IMR-90 (cell line): ENCODE measurements at regions not wholly inside any gene's neighbourhood (a gene's known extent, or its start where the extent isn't known, plus 50 kb on each side); places are given as distances from the start of the nearest gene placed in this dataset.

Source experiments
- ATAC-seq: fragments of 200-7000 bp; cut with Tn5 transposase; 2 replicates; pipeline ENCODE4 v1.9.1; 2020; ENCODE audit warnings: low read depth, mild to moderate bottlenecking, moderate library complexity
- BruUV-seq: library from RNA; stranded (reverse); fragments of 400-500 nt; replicated peaks from 2 replicates; lab custom pipeline; 2021; lab: Mats Ljungman, UMichigan
- CTCF ChIA-PET: fragments of 300-600 bp; formaldehyde crosslinking; extraction: SDS; loops from one replicate; lab custom pipeline; 2021; ENCODE audit warnings: antibody characterized with exemption; lab: Yijun Ruan, JAX
- POLR2A ChIA-PET: fragments of 300-600 bp; sonication (Branson Sonifier 250); formaldehyde crosslinking; loops from one replicate; lab custom pipeline; 2022; ENCODE audit warnings: antibody characterized with exemption; ENCODE audit not compliant: unreplicated experiment; lab: Charles Lee
- DNase-seq: peaks from one replicate; pipeline ENCODE4 v3.0.0; 2013
- H2AFZ ChIP-seq: replicated peaks from 2 replicates; pipeline ENCODE3; 2013; ENCODE audit warnings: low read length, mild to moderate bottlenecking; ENCODE audit not compliant: poor library complexity
- H2AK5ac ChIP-seq: 2 replicates; pipeline ENCODE4 v1.6.1; 2013; ENCODE audit warnings: low read depth, low read length, inconsistent platforms
- H2AK9ac ChIP-seq: replicated peaks from 2 replicates; pipeline ENCODE3; 2013; ENCODE audit warnings: mild to moderate bottlenecking, low read depth, low read length, moderate library complexity; ENCODE audit not compliant: poor library complexity
- H2BK120ac ChIP-seq: 2 replicates; pipeline ENCODE4 v1.6.1; 2013; ENCODE audit warnings: low read depth, low read length, inconsistent platforms
- H2BK15ac ChIP-seq: 3 replicates; pipeline ENCODE4 v1.6.1; 2013; ENCODE audit warnings: low read depth, low read length, inconsistent platforms
- H2BK20ac ChIP-seq: 2 replicates; pipeline ENCODE4 v1.6.1; 2013; ENCODE audit warnings: low read depth, mild to moderate bottlenecking, inconsistent platforms, low read length, moderate library complexity
- H2BK5ac ChIP-seq: 2 replicates; pipeline ENCODE4 v1.6.1; 2013; ENCODE audit warnings: mild to moderate bottlenecking, low read depth, low read length, inconsistent platforms; ENCODE audit not compliant: poor library complexity, severe bottlenecking
- H3K14ac ChIP-seq: replicated peaks from 2 replicates; pipeline ENCODE4 v1.6.1; 2013; ENCODE audit warnings: low read depth, low read length, inconsistent platforms
- H3K18ac ChIP-seq: 2 replicates; pipeline ENCODE4 v1.6.1; 2013; ENCODE audit warnings: low read depth, low read length, control low read depth
- H3K23ac ChIP-seq: 2 replicates; pipeline ENCODE4 v1.6.1; 2013; ENCODE audit warnings: low read depth, low read length, inconsistent platforms
- H3K27ac ChIP-seq: 2 replicates; pipeline ENCODE4 v1.5.1; 2013; ENCODE audit warnings: mild to moderate bottlenecking, control low read depth, low read length; ENCODE audit not compliant: insufficient read depth
- H3K27me3 ChIP-seq: 2 replicates; pipeline ENCODE4 v1.6.1; 2013; ENCODE audit warnings: low read length; ENCODE audit not compliant: control insufficient read depth, insufficient read depth
- H3K36me3 ChIP-seq: 2 replicates; pipeline ENCODE4 v1.6.1; 2013; ENCODE audit warnings: low read length, mixed read lengths; ENCODE audit not compliant: control insufficient read depth, insufficient read depth
- H3K4ac ChIP-seq: 2 replicates; pipeline ENCODE4 v1.6.1; 2013; ENCODE audit warnings: low read depth, low read length, inconsistent platforms
- H3K4me1 ChIP-seq: 2 replicates; pipeline ENCODE4 v1.6.1; 2013; ENCODE audit warnings: low read length, mixed read lengths; ENCODE audit not compliant: control insufficient read depth, insufficient read depth
- H3K4me2 ChIP-seq: 2 replicates; pipeline ENCODE4 v1.6.1; 2013; ENCODE audit warnings: low read depth, mild to moderate bottlenecking, control low read depth, low read length, moderate library complexity
- H3K4me3 ChIP-seq: 2 replicates; pipeline ENCODE4 v1.5.1; 2013; ENCODE audit warnings: low read depth, mild to moderate bottlenecking, control low read depth, low read length, moderate library complexity; ENCODE audit not compliant: insufficient read depth
- H3K56ac ChIP-seq: 2 replicates; pipeline ENCODE4 v1.6.1; 2013; ENCODE audit warnings: low read length, inconsistent platforms; ENCODE audit not compliant: insufficient read depth; ENCODE audit errors: extremely low read depth
- H3K79me1 ChIP-seq, 2 experiments: 2 replicates each; pipeline ENCODE4 v1.6.1; 2013; ENCODE audit warnings: low read length in 2 of 2, inconsistent platforms in 1 of 2, low read depth in 1 of 2
- H3K9ac ChIP-seq: 2 replicates; pipeline ENCODE4 v1.6.1; 2013; ENCODE audit warnings: low read depth, low read length, control low read depth
- H3K9me1 ChIP-seq: 2 replicates; pipeline ENCODE4 v1.6.1; 2013; ENCODE audit warnings: low read length, inconsistent platforms; ENCODE audit not compliant: insufficient read depth
- H3K9me3 ChIP-seq: 2 replicates; pipeline ENCODE4 v1.6.1; 2013; ENCODE audit warnings: low read length; ENCODE audit not compliant: control insufficient read depth, insufficient read depth
- H4K20me1 ChIP-seq: 2 replicates; pipeline ENCODE4 v1.6.1; 2013; ENCODE audit warnings: low read length, inconsistent platforms; ENCODE audit not compliant: insufficient read depth
- H4K5ac ChIP-seq: 2 replicates; pipeline ENCODE4 v1.6.1; 2013; ENCODE audit warnings: mild to moderate bottlenecking, low read depth, low read length, control low read depth
- H4K8ac ChIP-seq, 2 experiments: 2 replicates each; pipeline ENCODE4 v1.6.1; 2013; ENCODE audit warnings: low read depth in 2 of 2, low read length in 2 of 2, control low read depth in 1 of 2, inconsistent platforms in 1 of 2
- H4K91ac ChIP-seq: 2 replicates; pipeline ENCODE4 v1.6.1; 2013; ENCODE audit warnings: low read depth, low read length, inconsistent platforms; ENCODE audit not compliant: insufficient read depth
- BHLHE40 ChIP-seq: fragments of 150-350 bp; IDR thresholded peaks from 2 replicates; pipeline ENCODE4 v1.6.1; 2016; ENCODE audit warnings: mild to moderate bottlenecking, low read depth, low read length
- CEBPB ChIP-seq: IDR thresholded peaks from 2 replicates; pipeline ENCODE4 v1.6.1; 2012; ENCODE audit warnings: low read depth, low read length, improper control_type of control experiment
- CHD1 ChIP-seq: IDR thresholded peaks from 2 replicates; pipeline ENCODE4 v1.6.1; 2012; ENCODE audit warnings: low read depth, low read length, improper control_type of control experiment
- CTCF ChIP-seq: conservative IDR thresholded peaks from 2 replicates; pipeline ENCODE4 v1.5.1; 2012; ENCODE audit warnings: mild to moderate bottlenecking, low read depth, low read length, improper control_type of control experiment
- FOS ChIP-seq: fragments of 150-350 bp; IDR thresholded peaks from 2 replicates; pipeline ENCODE4 v1.6.1; 2016; ENCODE audit warnings: low read depth, low read length
- MAFK ChIP-seq: IDR thresholded peaks from 2 replicates; pipeline ENCODE4 v1.6.1; 2012; ENCODE audit warnings: low read depth, low read length, improper control_type of control experiment
- MXI1 ChIP-seq: IDR thresholded peaks from 2 replicates; pipeline ENCODE4 v1.6.1; 2012; ENCODE audit warnings: low read depth, mild to moderate bottlenecking, low read length, moderate library complexity, borderline replicate concordance
- POLR2A ChIP-seq: IDR thresholded peaks from 2 replicates; pipeline ENCODE4 v1.6.1; 2012; ENCODE audit warnings: mild to moderate bottlenecking, low read depth, low read length
- RAD21 ChIP-seq: IDR thresholded peaks from 2 replicates; pipeline ENCODE4 v1.6.1; 2012; ENCODE audit warnings: low read length, improper control_type of control experiment
- RCOR1 ChIP-seq: IDR thresholded peaks from 2 replicates; pipeline ENCODE4 v1.6.1; 2012; ENCODE audit warnings: mild to moderate bottlenecking, low read length, improper control_type of control experiment; ENCODE audit not compliant: insufficient replicate concordance
- RFX5 ChIP-seq: IDR thresholded peaks from 2 replicates; pipeline ENCODE4 v1.8.0; 2012; ENCODE audit warnings: low read depth, mild to moderate bottlenecking, low read length, moderate library complexity
- SMC3 ChIP-seq: fragments of 150-350 bp; IDR thresholded peaks from 2 replicates; pipeline ENCODE4 v1.6.1; 2016; ENCODE audit warnings: low read depth, mild to moderate bottlenecking, antibody characterized with exemption, low read length, moderate library complexity
- WGBS, 2 experiments: methylation state at CpG; one replicate each; pipeline versions ENCODE4 v1.1.5 to v1.1.7; 2013; ENCODE audit warnings: missing lambda C conversion rate in 2 of 2; ENCODE audit not compliant: insufficient read length in 1 of 2; ENCODE audit errors: extremely low coverage in 2 of 2; 5-methylcytosine and 5-hydroxymethylcytosine counted together
- dilution Hi-C: fragments of 300-500 bp; cut with HindIII; formaldehyde crosslinking; loops from one replicate; pipeline ENCODE4 v1.14.3; 2018; ENCODE audit warnings: low sequenced_read_pairs; ENCODE audit not compliant: unreplicated experiment
- in situ Hi-C: fragments of 300-500 bp; cut with MboI; formaldehyde crosslinking; loops from 3 replicates; pipeline ENCODE4 v1.14.3; 2019; ENCODE audit warnings: low sequenced_read_pairs, inconsistent platforms, mixed read lengths
- intact Hi-C: fragments of 100-400 bp; cut with micrococcal nuclease; formaldehyde crosslinking; loops from 2 replicates; pipeline ENCODE4 v1.10.0; 2022
- TF ChIP-seq, protein P1 (sequence below): fragments of 150-350 bp; IDR thresholded peaks from 2 replicates; pipeline ENCODE4 v1.6.1; 2016; ENCODE audit warnings: low read depth, mild to moderate bottlenecking, low read length, moderate library complexity, borderline replicate concordance
- TF ChIP-seq, protein P2 (sequence below): fragments of 150-350 bp; IDR thresholded peaks from 2 replicates; pipeline ENCODE4 v1.6.1; 2017; ENCODE audit warnings: mild to moderate bottlenecking, antibody characterized with exemption, low read length, low read depth

DNA sequence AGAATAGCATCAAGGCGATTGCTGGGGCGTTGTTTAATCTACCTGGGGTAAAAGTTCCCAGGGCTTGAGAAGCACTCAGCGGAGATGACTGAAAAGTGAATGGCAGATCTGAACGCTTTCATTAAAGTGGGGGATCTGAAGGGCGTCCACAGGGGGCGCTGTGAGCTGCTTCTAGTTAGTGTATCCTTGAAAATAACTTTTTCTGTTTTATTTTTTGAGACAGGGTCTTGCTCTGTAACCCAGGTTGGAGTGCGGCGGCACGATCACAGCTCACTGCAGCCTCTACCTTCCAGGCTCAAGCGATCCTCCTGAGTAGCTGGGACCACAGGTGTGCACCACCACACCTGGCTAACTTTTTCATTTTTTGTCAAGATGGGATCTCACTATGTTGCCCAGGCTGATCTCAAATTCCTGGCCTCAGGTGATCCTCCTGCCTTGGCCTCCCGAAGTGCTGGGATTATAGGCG, 360.4 kb downstream of the SEC14L1 start:
- H4K91ac ChIP-seq, result no peak overlapping the region
- DNase-seq (no peak), ATAC-seq (no peak)
- no peak overlapping the region for H3K14ac ChIP-seq
- no peak overlapping the region for H3K4me3 ChIP-seq
- H2AFZ ChIP-seq, result no peak overlapping the region
- H2BK15ac ChIP-seq, result no peak overlapping the region
- H3K9me3 ChIP-seq, result no peaks in the 10 kb centered on the region
- no peak for TF ChIP-seq RCOR1
- no peak for TF ChIP-seq MAFK
- no peak for TF ChIP-seq POLR2A
- TF ChIP-seq SMC3, result no peak
- no peak for TF ChIP-seq BHLHE40
- TF ChIP-seq, protein P1, sequence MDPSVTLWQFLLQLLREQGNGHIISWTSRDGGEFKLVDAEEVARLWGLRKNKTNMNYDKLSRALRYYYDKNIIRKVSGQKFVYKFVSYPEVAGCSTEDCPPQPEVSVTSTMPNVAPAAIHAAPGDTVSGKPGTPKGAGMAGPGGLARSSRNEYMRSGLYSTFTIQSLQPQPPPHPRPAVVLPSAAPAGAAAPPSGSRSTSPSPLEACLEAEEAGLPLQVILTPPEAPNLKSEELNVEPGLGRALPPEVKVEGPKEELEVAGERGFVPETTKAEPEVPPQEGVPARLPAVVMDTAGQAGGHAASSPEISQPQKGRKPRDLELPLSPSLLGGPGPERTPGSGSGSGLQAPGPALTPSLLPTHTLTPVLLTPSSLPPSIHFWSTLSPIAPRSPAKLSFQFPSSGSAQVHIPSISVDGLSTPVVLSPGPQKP, result no peak
- no peak for TF ChIP-seq FOS
- TF ChIP-seq, protein P2, sequence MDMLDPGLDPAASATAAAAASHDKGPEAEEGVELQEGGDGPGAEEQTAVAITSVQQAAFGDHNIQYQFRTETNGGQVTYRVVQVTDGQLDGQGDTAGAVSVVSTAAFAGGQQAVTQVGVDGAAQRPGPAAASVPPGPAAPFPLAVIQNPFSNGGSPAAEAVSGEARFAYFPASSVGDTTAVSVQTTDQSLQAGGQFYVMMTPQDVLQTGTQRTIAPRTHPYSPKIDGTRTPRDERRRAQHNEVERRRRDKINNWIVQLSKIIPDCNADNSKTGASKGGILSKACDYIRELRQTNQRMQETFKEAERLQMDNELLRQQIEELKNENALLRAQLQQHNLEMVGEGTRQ, result no peak
- TF ChIP-seq CHD1, result no peak
- no peak for TF ChIP-seq CEBPB
- TF ChIP-seq RAD21, result peak; percentile 36
- no peak for TF ChIP-seq MXI1
- peak; percentile 43 for TF ChIP-seq CTCF
- no peak for TF ChIP-seq RFX5
- H4K5ac ChIP-seq, result no peak overlapping the region
- H2BK20ac ChIP-seq, result no peak overlapping the region
- no peak overlapping the region for H3K27ac ChIP-seq
- H3K27me3 ChIP-seq, result no peaks in the 10 kb centered on the region
- H3K79me1 ChIP-seq, result peaks cover 0 to 22% of the 10 kb centered on the region in 2 experiments; a peak in 2 of 4 replicates
- H3K9me1 ChIP-seq, result 0 out of 2 replicates have a peak, but pooled peaks cover 5% of the 10 kb centered on the region
- no peak overlapping the region for H2AK5ac ChIP-seq
- H3K4me2 ChIP-seq, result no peak overlapping the region
- no peak overlapping the region for H3K4ac ChIP-seq
- no peak overlapping the region for H2AK9ac ChIP-seq
- no peak overlapping the region for H2BK5ac ChIP-seq
- WGBS, 2 experiments, result 95% methylated on average over 6 of the region's 12 CpGs; no CpG with 5 or more reads in 1 of the 2 experiments
- no peak overlapping the region for H3K56ac ChIP-seq
- no peak overlapping the region for H3K23ac ChIP-seq
- no peak overlapping the region for H4K8ac ChIP-seq
- peaks cover 11% of the 10 kb centered on the region for H4K20me1 ChIP-seq
- H3K4me1 ChIP-seq, result no peaks in the 10 kb centered on the region
- no peak overlapping the region for H3K18ac ChIP-seq
- in situ Hi-C loops (no loop called here), intact Hi-C loops (no loop called here), dilution Hi-C loops (no loop called here)
- peaks cover 49% of the 10 kb centered on the region for H3K36me3 ChIP-seq
- H3K9ac ChIP-seq, result no peak overlapping the region
- CTCF ChIA-PET, result no interaction called here
- POLR2A ChIA-PET, result no interaction called here
- H2BK120ac ChIP-seq, result no peak overlapping the region
- no TSS peak for BruUV-seq
